RWPE2 (cell line): ENCODE measurements at regions not wholly inside any gene's neighbourhood (a gene's known extent, or its start where the extent isn't known, plus 50 kb on each side); places are given as distances from the start of the nearest gene placed in this dataset.
"Not testable (repeated sequence)": the region's sequence is repeated elsewhere in the genome, so short reads cannot be mapped to it uniquely, and the experiment has no call there.

ENCODE experiments used
- ATAC-seq: fragments of 200-7000 bp; cut with Tn5 transposase; 3 replicates; pipeline ENCODE4 v1.9.1; 2021; ENCODE audit warnings: low read depth
- DNase-seq: peaks from one replicate; pipeline ENCODE4 v3.0.0-alpha.2; 2020; ENCODE audit warnings: low spot score
- H3K27ac ChIP-seq: fragments of 450-650 bp; 2 replicates; pipeline ENCODE4 v1.5.1; 2017; ENCODE audit warnings: mild to moderate bottlenecking; ENCODE audit not compliant: poor library complexity, severe bottlenecking
- H3K27me3 ChIP-seq: fragments of 250-450 bp; sonication (Bioruptor Pico); 2 replicates; pipeline ENCODE4 v1.5.1; 2021; ENCODE audit warnings: mild to moderate bottlenecking, moderate library complexity; ENCODE audit not compliant: insufficient read depth, poor library complexity, severe bottlenecking
- H3K36me3 ChIP-seq: fragments of 250-450 bp; sonication (Bioruptor Pico); 2 replicates; pipeline ENCODE4 v1.5.1; 2020; ENCODE audit warnings: low read depth, mild to moderate bottlenecking, moderate library complexity
- H3K4me1 ChIP-seq: fragments of 250-450 bp; sonication (Bioruptor Pico); 2 replicates; pipeline ENCODE4 v1.5.1; 2021; ENCODE audit warnings: mild to moderate bottlenecking, moderate library complexity; ENCODE audit not compliant: insufficient read depth, poor library complexity, severe bottlenecking
- H3K4me3 ChIP-seq: fragments of 250-450 bp; sonication (Bioruptor Pico); 2 replicates; pipeline ENCODE4 v1.5.1; 2021; ENCODE audit warnings: mild to moderate bottlenecking, moderate library complexity; ENCODE audit not compliant: severe bottlenecking
- H3K9me3 ChIP-seq: fragments of 250-450 bp; sonication (Bioruptor Pico); 2 replicates; pipeline ENCODE4 v1.5.1; 2021; ENCODE audit warnings: mild to moderate bottlenecking, moderate library complexity; ENCODE audit not compliant: severe bottlenecking
- TF ChIP-seq, protein P1 (sequence below): fragments of 450-650 bp; IDR thresholded peaks from one replicate; pipeline ENCODE4 v1.5.1; 2017; ENCODE audit warnings: mild to moderate bottlenecking, moderate library complexity; ENCODE audit not compliant: poor library complexity, severe bottlenecking

DNA sequence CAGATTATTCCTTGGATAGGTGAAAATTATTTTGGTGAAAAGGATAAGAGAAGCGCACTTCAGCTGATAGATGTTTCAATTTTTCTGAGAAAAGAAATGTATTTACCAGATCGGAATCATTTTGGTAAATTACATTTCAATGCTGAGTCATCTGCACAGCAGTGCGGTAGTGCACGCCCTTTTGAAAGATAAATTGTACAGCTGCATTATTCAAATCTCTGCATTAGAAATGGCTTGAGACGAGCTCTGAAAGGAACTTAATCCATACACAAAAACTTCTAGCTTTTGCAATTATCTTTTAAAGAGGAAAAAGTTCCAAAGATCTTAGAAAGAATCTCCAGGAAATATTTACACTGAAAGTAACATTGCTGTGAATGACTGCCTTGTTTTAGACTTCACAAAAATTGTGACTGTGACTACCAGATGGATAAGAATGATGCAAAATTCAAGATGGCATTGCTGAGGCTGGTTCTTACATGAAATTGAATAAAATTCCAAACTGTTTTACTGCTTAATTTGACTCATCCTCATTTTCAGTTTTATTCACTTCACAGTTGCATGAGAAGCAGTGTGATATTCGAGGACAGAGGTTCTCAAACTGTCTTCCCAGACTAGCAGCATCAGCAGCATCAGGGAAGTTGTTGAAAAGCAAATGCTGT is 161.7 kb downstream of the RND3 start:
- Histone ChIP-seq H3K27me3 (no peaks in the 10 kb centered on the region), H3K4me3 (no peak overlapping the region), H3K36me3 (no peaks in the 10 kb centered on the region), H3K4me1 (no peaks in the 10 kb centered on the region), H3K9me3 (no peaks in the 10 kb centered on the region), H3K27ac (no peak overlapping the region)
- no peak for DNase-seq
- no peak for ATAC-seq
- TF ChIP-seq, protein P1, sequence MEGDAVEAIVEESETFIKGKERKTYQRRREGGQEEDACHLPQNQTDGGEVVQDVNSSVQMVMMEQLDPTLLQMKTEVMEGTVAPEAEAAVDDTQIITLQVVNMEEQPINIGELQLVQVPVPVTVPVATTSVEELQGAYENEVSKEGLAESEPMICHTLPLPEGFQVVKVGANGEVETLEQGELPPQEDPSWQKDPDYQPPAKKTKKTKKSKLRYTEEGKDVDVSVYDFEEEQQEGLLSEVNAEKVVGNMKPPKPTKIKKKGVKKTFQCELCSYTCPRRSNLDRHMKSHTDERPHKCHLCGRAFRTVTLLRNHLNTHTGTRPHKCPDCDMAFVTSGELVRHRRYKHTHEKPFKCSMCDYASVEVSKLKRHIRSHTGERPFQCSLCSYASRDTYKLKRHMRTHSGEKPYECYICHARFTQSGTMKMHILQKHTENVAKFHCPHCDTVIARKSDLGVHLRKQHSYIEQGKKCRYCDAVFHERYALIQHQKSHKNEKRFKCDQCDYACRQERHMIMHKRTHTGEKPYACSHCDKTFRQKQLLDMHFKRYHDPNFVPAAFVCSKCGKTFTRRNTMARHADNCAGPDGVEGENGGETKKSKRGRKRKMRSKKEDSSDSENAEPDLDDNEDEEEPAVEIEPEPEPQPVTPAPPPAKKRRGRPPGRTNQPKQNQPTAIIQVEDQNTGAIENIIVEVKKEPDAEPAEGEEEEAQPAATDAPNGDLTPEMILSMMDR: no peak

DNA sequence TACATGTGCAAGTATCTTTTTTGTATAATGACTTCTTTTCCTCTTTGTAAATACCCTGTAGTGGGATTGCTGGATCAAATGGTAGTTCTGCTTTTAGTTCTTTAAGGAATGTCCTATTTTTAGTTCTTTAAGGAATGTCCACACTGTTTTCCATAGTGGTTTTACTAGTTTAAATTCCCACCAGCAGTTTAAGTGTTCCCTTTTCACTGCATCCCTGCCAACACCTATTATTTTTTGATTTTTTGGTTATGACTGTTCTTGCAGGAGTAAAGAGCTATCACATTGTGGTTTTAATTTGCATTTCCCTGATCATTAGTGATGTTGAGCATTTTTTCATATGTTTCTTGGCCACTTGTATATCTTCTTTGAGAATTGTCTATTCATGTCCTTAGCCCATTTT is 164.4 kb downstream of the RND3 start:
- not testable (repeated sequence) for H3K27me3 ChIP-seq, H3K9me3 ChIP-seq, DNase-seq, ATAC-seq, H3K4me3 ChIP-seq, H3K4me1 ChIP-seq, H3K36me3 ChIP-seq, H3K27ac ChIP-seq

- TF ChIP-seq, protein P1: no peak
These were observed 166.9 kb downstream of the RND3 start for GRCh38 chr2:150320608-150321007.

GRCh38 chr2:150319658-150320555 is 167.6 kb downstream of the RND3 start:
- no peak overlapping the region for H3K4me3 ChIP-seq
- H3K27ac ChIP-seq: no peak overlapping the region
- DNase-seq (no peak), ATAC-seq (no peak)
- H3K9me3 ChIP-seq: no peaks in the 10 kb centered on the region
- no peaks in the 10 kb centered on the region for H3K27me3 ChIP-seq
- TF ChIP-seq, protein P1: no peak
- no peaks in the 10 kb centered on the region for H3K4me1 ChIP-seq
- H3K36me3 ChIP-seq: no peaks in the 10 kb centered on the region

More at GRCh38 chr2:150320608-150321007, 166.9 kb downstream of the RND3 start:
- no peak for DNase-seq
- Histone ChIP-seq H3K4me3 (no peak overlapping the region), H3K9me3 (no peaks in the 10 kb centered on the region), H3K27me3 (no peaks in the 10 kb centered on the region), H3K4me1 (no peaks in the 10 kb centered on the region), H3K36me3 (no peaks in the 10 kb centered on the region), H3K27ac (no peak overlapping the region)
- no peak for ATAC-seq

GRCh38 chr2:150319085-150319484 is 168.4 kb downstream of the RND3 start:
- Histone ChIP-seq H3K4me3 (no peak overlapping the region), H3K9me3 (no peaks in the 10 kb centered on the region), H3K36me3 (no peaks in the 10 kb centered on the region), H3K27ac (no peak overlapping the region), H3K27me3 (no peaks in the 10 kb centered on the region), H3K4me1 (no peaks in the 10 kb centered on the region)
- no peak for DNase-seq
- TF ChIP-seq, protein P1: no peak
- no peak for ATAC-seq
